CD4-positive, alpha-beta T cell treated with Interferon gamma for 1 hour (primary cell): ENCODE measurements at regions not wholly inside any gene's neighbourhood (a gene's known extent, or its start where the extent isn't known, plus 50 kb on each side); places are given as distances from the start of the nearest gene placed in this dataset.
A peak's percentile ranks its signal among the peaks of the same experiment; 100 is the strongest.

Source experiments
- DNase-seq: peaks from one replicate; pipeline ENCODE4 v3.0.0-alpha.2; 2020

DNA sequence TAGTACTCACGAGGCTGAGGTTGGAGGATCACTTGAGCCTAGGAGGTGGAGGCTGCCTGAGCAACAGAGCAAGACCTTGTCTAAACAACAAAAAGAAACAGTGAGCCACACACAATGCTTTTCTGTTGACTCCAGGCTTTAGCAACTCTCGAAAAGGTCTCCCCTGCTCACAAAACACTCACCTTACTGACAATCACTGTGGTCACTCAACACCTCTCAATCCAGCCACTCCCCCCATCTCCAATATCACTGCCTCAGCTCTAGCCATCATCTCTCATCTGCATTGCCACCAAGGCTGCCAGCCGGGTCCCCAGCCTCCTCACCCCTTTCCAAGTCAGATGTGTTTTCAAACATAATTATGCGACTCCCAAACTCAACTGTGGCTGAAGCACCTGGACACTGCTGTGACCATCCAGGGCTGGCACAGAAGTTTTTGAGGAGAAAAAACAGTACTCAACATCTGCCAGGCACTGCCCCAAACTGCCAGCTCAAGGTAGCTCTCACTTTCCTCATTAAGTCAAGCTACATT lies 218.0 kb upstream of the ARID1B start:
- DNase-seq: no peak

- DNase-seq: no peak
Measured at GRCh38 chr6:156557911-156558259, 219.3 kb upstream of the ARID1B start.

- DNase-seq: peak; percentile 16
Measured at GRCh38 chr6:156557251-156557910, 219.8 kb upstream of the ARID1B start.

- no peak for DNase-seq
Measured at GRCh38 chr6:156556811-156557210, 220.4 kb upstream of the ARID1B start.

DNA sequence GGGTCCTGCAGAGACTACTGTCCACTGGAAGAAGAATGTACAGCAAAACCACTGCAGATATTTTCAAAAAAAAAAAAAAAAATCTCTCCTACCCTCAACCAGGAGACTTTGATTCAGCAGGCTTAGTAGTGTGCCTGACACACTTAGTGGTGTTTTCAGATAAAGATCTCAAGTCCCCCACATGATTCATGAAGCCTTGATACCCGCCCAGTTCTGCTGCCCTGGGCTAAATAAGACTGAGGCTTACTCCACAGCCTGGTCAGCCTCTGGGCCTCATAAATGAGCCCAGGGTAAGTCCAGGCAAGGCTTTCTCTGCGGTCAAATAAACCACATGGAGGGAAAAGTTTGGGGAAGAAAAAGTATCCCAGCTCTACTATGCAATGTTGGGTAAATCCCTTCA lies 222.1 kb upstream of the ARID1B start:
- DNase-seq: no peak

GRCh38 chr6:156554160-156554559 lies 223.0 kb upstream of the ARID1B start:
- no peak for DNase-seq

GRCh38 chr6:156552849-156553248 lies 224.3 kb upstream of the ARID1B start:
- DNase-seq: no peak

DNA sequence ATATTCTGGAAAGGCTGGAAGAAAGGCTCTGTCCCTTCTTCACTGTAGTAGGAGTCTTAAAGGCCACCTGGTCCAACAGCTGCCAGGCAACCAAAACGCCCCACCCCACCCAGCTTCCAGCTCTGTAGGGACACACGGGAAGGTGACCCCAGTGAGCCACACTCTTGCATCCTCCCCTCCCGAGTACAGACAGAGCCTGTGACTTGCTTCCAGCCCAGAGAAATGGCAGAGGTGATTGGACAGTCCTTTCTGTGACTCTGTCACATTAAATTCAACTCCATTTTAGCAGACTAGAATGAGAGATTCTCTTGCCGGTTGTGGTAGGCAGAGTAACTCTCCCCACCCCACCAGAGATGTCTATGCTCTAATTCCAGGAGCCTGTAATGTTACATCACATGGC lies 226.2 kb upstream of the ARID1B start:
- DNase-seq: no peak

DNA sequence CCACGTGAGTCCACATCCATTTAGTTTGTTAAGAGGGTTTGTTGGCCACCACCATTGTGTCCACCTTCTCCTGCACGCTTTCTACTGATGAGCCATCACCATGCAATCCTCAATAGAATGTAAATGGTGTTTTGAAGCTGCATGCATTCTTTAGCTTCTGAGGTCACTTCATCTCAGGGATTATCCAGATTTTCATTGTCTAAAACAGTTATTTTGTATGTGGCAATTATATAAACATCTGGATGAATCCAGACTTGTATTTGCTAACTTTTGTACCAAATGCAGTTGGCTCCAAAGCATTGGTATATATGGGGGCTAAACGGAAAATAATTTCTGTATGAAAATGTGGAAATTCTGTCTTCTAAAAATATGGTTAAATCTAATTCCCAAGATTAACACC lies 231.2 kb upstream of the ARID1B start:
- no peak for DNase-seq

DNA sequence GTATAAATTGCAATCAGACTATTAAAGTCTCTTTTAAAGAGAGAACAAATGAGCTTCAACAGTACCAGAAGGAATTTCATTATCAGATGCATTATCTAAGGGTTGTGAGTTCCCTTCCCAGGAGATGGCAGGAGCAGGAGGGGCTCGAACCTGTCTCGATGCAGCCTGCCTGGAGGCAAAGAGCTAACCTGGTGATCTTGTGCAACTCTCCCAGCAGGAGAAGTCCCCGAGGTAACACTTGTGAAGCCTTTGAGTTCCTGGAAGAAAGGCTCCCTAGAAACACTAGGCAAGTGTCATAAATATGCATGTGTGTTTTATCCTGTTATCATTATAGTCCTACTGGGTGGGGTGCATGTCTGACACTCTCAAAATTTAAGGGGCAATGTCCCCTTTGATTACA lies 232.2 kb upstream of the ARID1B start:
- no peak for DNase-seq

GRCh38 chr6:156544046-156544445 lies 233.1 kb upstream of the ARID1B start:
- DNase-seq: no peak

DNA sequence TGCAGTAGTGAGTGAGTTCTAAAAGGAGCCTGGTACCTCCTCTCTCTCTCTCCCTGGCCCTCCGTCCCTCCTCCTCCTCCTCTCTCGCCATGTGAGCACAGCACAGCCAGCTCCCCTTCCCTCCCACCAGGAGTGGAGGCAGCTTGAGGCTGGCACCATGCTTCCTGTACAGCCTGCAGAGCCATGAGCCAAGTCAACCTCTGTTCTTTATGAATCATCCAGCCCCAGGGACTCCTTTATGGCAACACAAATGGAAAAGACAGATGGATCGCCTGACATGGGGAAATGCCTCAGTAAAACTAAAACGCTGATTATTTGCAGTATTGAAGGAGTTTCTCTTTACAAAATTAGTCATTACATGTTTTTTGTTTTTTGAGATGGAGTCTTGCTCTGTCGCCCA lies 233.7 kb upstream of the ARID1B start:
- DNase-seq: no peak

GRCh38 chr6:156538875-156539660 lies 238.1 kb upstream of the ARID1B start:
- no peak for DNase-seq

DNA sequence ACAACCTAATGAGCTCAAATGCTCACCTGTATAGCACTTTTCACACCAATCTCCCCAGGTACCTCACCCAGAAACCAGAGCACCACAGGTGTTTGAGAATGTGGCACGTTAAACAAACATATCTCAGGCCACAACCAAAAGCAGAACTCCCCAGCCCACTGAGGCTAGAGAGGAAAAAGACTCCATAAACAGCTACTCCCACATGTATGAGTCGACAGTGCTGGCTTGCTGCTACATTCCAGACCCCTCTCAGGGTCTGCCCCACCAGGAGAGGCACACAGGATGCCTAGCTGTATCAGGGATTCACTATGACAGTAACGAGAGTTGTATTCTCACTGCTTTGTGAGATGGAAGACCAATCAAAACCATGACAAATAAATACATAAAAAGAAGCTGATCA lies 242.6 kb upstream of the ARID1B start:
- no peak for DNase-seq

- DNase-seq: no peak
Measured at GRCh38 chr6:156533872-156534524, 243.2 kb upstream of the ARID1B start.

GRCh38 chr6:156526081-156526480 lies 251.1 kb upstream of the ARID1B start:
- DNase-seq: no peak

DNA sequence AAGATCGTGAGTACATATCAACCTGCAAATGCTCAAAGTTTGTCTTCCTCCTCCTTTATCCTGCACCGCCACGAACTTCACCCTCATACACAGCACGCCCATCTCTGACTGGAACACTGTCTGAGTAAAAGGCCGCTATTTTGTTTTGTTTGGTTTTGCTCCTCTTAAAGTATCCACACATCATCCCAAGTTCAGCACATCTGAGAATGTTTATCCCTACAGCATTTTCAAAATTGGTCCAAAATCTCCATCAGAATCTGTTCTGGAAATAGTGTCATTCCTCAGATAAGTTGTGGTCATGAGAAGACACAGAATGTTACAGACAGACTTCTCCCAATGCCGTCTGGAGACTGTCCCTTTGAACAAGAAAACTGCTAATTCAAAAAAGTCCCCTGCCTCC lies 251.6 kb upstream of the ARID1B start:
- DNase-seq: no peak

- no peak for DNase-seq
Measured at GRCh38 chr6:156519940-156520339, 257.2 kb upstream of the ARID1B start.

GRCh38 chr6:156517088-156517487 lies 260.1 kb upstream of the ARID1B start:
- DNase-seq: no peak

GRCh38 chr6:156515242-156515641 lies 261.9 kb upstream of the ARID1B start:
- no peak for DNase-seq

- DNase-seq: no peak
Measured at GRCh38 chr6:156513504-156513903, 263.7 kb upstream of the ARID1B start.

DNA sequence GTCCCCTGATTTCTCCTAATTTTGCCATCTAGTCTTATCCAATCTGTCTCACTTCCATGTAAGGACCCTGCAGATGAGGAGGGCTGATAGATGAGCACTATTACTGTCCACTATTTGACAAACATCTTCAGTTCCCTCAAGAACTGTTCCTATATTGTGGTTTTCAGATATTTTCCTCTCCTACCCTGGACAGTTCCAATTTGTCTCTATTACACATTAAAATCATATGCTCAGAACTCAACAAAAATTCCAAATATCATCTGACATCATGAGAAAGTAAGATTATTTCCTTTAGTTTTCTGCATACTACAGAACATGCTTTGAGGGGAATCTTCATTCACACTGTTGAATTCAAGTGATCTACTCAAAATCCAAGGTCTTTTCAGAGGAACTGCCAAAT lies 265.6 kb upstream of the ARID1B start:
- DNase-seq: no peak

GRCh38 chr6:156511051-156511450 lies 266.1 kb upstream of the ARID1B start:
- DNase-seq: no peak

- DNase-seq: no peak
Measured at GRCh38 chr6:156510242-156510641, 266.9 kb upstream of the ARID1B start.
